Kidney epithelial cell (primary cell): ENCODE measurements at regions not wholly inside any gene's neighbourhood (a gene's known extent, or its start where the extent isn't known, plus 50 kb on each side); places are given as distances from the start of the nearest gene placed in this dataset.
A peak's percentile ranks its signal among the peaks of the same experiment; 100 is the strongest.

Source experiments
- DNase-seq: peaks from one replicate; pipeline ENCODE4 v3.0.0-alpha.2; 2010; ENCODE audit warnings: low read depth
- H3K27me3 ChIP-seq: 2 replicates; pipeline ENCODE4 v1.6.0; 2011; ENCODE audit warnings: low read length; ENCODE audit not compliant: control insufficient read depth, insufficient read depth
- H3K36me3 ChIP-seq: 2 replicates; pipeline ENCODE4 v1.5.1; 2011; ENCODE audit warnings: low read length; ENCODE audit not compliant: control insufficient read depth, insufficient read depth
- H3K4me3 ChIP-seq: 2 replicates; pipeline ENCODE4 v1.5.1; 2011; ENCODE audit warnings: low read depth, mild to moderate bottlenecking, control low read depth, low read length
- CTCF ChIP-seq: IDR thresholded peaks from 2 replicates; pipeline ENCODE4 v1.5.1; 2011; ENCODE audit warnings: mild to moderate bottlenecking, moderate library complexity, low read length, control low read depth, inconsistent platforms; ENCODE audit not compliant: insufficient read depth, poor library complexity, severe bottlenecking

GRCh38 chr9:115986508-115986907 lies 167.1 kb upstream of the PAPPA start:
- no peak for TF ChIP-seq CTCF

GRCh38 chr9:115988701-115989100 lies 164.9 kb upstream of the PAPPA start:
- Histone ChIP-seq H3K4me3 (no peak overlapping the region), H3K36me3 (no peaks in the 10 kb centered on the region), H3K27me3 (no peaks in the 10 kb centered on the region)
- TF ChIP-seq CTCF, result no peak
- no peak for DNase-seq

More at GRCh38 chr9:115986508-115986907, 167.1 kb upstream of the PAPPA start:
- no peaks in the 10 kb centered on the region for H3K36me3 ChIP-seq
- DNase-seq, result no peak
- H3K4me3 ChIP-seq, result no peak overlapping the region
- H3K27me3 ChIP-seq, result no peaks in the 10 kb centered on the region

- no peaks in the 10 kb centered on the region for H3K27me3 ChIP-seq
- TF ChIP-seq CTCF, result no peak
- H3K4me3 ChIP-seq, result no peak overlapping the region
- no peak for DNase-seq
- no peaks in the 10 kb centered on the region for H3K36me3 ChIP-seq
These were observed 163.8 kb upstream of the PAPPA start for GRCh38 chr9:115989831-115990230.

GRCh38 chr9:115992834-115993233 lies 160.8 kb upstream of the PAPPA start:
- H3K36me3 ChIP-seq, result no peaks in the 10 kb centered on the region
- H3K27me3 ChIP-seq, result no peaks in the 10 kb centered on the region
- no peak overlapping the region for H3K4me3 ChIP-seq
- TF ChIP-seq CTCF, result no peak
- DNase-seq, result no peak

DNA sequence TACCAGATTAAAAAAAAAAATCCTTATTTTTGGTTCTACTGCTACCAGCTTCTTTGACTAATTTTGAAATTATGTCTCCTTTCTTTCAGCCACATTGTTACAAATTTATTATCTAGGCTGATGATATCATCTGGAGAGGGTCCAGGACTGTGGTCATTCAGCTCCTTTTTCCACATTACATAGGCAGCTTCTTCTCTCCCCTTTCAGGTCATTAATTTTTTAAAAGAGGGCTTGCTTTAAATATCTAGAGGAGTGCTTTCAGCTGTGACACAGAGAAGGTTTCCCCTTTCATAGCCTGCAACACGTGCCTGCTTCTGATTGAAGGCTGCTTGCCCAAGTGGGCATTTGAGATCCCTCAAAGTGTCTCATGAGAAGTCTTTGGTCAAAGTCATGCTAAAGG lies 155.7 kb upstream of the PAPPA start:
- no peaks in the 10 kb centered on the region for H3K36me3 ChIP-seq
- no peak for TF ChIP-seq CTCF
- peak; percentile 42 for DNase-seq
- H3K27me3 ChIP-seq, result no peaks in the 10 kb centered on the region
- H3K4me3 ChIP-seq, result no peak overlapping the region

DNA sequence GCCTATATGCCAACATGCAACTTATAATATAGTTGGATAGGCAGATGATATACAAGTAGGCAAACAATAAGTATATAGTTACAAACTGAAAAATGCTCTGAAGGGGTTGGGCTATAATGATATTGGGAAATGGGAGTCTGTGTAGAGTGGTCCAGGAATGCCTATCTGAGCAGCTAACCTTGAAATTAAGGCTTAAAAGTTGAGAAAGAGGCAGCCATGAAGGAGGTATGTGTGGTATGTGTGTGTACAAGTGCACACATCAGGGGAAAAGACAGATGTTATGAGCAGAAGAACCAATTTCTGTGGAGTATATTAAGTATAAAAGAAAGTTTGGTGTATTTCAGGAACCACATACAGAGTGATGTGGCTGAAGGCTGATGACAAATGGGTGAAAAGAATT lies 154.9 kb upstream of the PAPPA start:
- TF ChIP-seq CTCF, result no peak
- no peak overlapping the region for H3K4me3 ChIP-seq
- DNase-seq, result no peak
- H3K27me3 ChIP-seq, result no peaks in the 10 kb centered on the region
- H3K36me3 ChIP-seq, result no peaks in the 10 kb centered on the region
